DOHH2 (cell line): ENCODE measurements at regions not wholly inside any gene's neighbourhood (a gene's known extent, or its start where the extent isn't known, plus 50 kb on each side); places are given as distances from the start of the nearest gene placed in this dataset.

Experiments
- H3F3A ChIP-seq: fragments of 200-600 bp; sonication (generic), shearing (Covaris generic); 2 replicates; pipeline ENCODE4 v1.6.0; 2016; ENCODE audit warnings: antibody characterized with exemption, mild to moderate bottlenecking; ENCODE audit not compliant: control insufficient read depth, insufficient read depth
- H3K27ac ChIP-seq: fragments of 200-600 bp; sonication (generic); 2 replicates; pipeline ENCODE4 v1.5.1; 2014; ENCODE audit warnings: low read depth, mild to moderate bottlenecking, low read length, moderate library complexity
- H3K27me3 ChIP-seq: fragments of 200-600 bp; sonication (generic); 2 replicates; pipeline ENCODE4 v1.6.1; 2014; ENCODE audit warnings: mild to moderate bottlenecking, low read length, mixed read lengths; ENCODE audit not compliant: control insufficient read depth
- H3K36me3 ChIP-seq: fragments of 200-600 bp; sonication (generic); 2 replicates; pipeline ENCODE4 v1.6.1; 2014; ENCODE audit warnings: mild to moderate bottlenecking, low read length, moderate library complexity, mixed read lengths; ENCODE audit not compliant: control insufficient read depth
- H3K4me1 ChIP-seq: fragments of 200-600 bp; sonication (generic); 2 replicates; pipeline ENCODE4 v1.6.1; 2014; ENCODE audit warnings: mild to moderate bottlenecking, low read length, mixed read lengths; ENCODE audit not compliant: control insufficient read depth
- H3K4me2 ChIP-seq: fragments of 200-600 bp; sonication (generic); 2 replicates; pipeline ENCODE4 v1.6.0; 2014; ENCODE audit warnings: mild to moderate bottlenecking, low read length, moderate library complexity
- H3K4me3 ChIP-seq: fragments of 200-600 bp; sonication (generic); 2 replicates; pipeline ENCODE4 v1.5.1; 2014; ENCODE audit warnings: mild to moderate bottlenecking, low read length, mixed read lengths
- H3K79me2 ChIP-seq: fragments of 200-600 bp; sonication (generic); 2 replicates; pipeline ENCODE4 v1.6.1; 2014; ENCODE audit warnings: mild to moderate bottlenecking, low read length, mixed read lengths; ENCODE audit not compliant: control insufficient read depth
- H3K9me2 ChIP-seq: fragments of 200-600 bp; sonication (generic); replicated peaks from 2 replicates; pipeline ENCODE4 v1.6.1; 2014; ENCODE audit warnings: mild to moderate bottlenecking, low read length, mixed read lengths; ENCODE audit not compliant: control insufficient read depth
- H3K9me3 ChIP-seq: fragments of 200-600 bp; sonication (generic); 2 replicates; pipeline ENCODE4 v1.6.1; 2014; ENCODE audit warnings: antibody characterized with exemption, low read length, mixed read lengths; ENCODE audit not compliant: control insufficient read depth, insufficient read depth
- H4K20me1 ChIP-seq: fragments of 200-600 bp; sonication (generic); 2 replicates; pipeline ENCODE4 v1.6.0; 2014; ENCODE audit warnings: low read depth, mild to moderate bottlenecking, antibody characterized with exemption, low read length, moderate library complexity; ENCODE audit not compliant: control insufficient read depth, insufficient read depth
- CTCF ChIP-seq: fragments of 200-600 bp; sonication (generic); IDR thresholded peaks from one replicate; pipeline ENCODE4 v1.5.1; 2014; ENCODE audit warnings: antibody characterized with exemption, mild to moderate bottlenecking, low read depth, low read length; ENCODE audit not compliant: poor library complexity, severe bottlenecking
- EZH2phosphoT487 ChIP-seq: fragments of 200-600 bp; sonication (generic); IDR thresholded peaks from 2 replicates; pipeline ENCODE4 v1.6.1; 2017; ENCODE audit warnings: borderline replicate concordance, mild to moderate bottlenecking, antibody characterized with exemption, low read length, moderate library complexity, mixed read lengths

DNA sequence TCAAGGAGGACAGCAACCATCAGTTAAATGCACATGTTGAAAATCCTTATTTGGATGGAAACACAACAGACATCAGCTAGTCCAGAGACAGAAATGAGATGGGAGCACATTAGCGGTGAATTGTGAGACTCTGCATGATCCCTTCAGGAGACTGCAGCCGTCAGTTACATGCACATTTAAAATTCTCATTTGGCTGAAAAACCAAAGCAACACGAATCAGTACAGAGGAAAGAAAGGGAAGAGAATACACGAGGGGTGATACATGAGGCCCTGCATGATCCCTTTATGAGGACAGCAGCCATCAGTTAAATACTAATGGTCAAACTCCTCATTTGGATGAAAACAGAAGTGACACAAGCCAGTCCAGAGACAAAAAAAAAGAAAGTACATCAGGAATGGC, 123.4 kb downstream of the PTPRS start:
- H3K79me2 ChIP-seq: no peaks in the 10 kb centered on the region
- no peak for TF ChIP-seq EZH2phosphoT487
- no peak for TF ChIP-seq CTCF
- no peak overlapping the region for H3K27ac ChIP-seq
- peaks cover 5% of the 10 kb centered on the region; the same call in 1 of the 2 replicates for H3K36me3 ChIP-seq
- no peaks in the 10 kb centered on the region for H3K9me2 ChIP-seq
- no peaks in the 10 kb centered on the region for H3F3A ChIP-seq
- H3K27me3 ChIP-seq: no peaks in the 10 kb centered on the region
- H3K4me1 ChIP-seq: peaks cover 5% of the 10 kb centered on the region; the same call in 1 of the 2 replicates
- H3K4me2 ChIP-seq: no peak overlapping the region
- H4K20me1 ChIP-seq: no peaks in the 10 kb centered on the region
- H3K4me3 ChIP-seq: no peak overlapping the region
- no peaks in the 10 kb centered on the region for H3K9me3 ChIP-seq

DNA sequence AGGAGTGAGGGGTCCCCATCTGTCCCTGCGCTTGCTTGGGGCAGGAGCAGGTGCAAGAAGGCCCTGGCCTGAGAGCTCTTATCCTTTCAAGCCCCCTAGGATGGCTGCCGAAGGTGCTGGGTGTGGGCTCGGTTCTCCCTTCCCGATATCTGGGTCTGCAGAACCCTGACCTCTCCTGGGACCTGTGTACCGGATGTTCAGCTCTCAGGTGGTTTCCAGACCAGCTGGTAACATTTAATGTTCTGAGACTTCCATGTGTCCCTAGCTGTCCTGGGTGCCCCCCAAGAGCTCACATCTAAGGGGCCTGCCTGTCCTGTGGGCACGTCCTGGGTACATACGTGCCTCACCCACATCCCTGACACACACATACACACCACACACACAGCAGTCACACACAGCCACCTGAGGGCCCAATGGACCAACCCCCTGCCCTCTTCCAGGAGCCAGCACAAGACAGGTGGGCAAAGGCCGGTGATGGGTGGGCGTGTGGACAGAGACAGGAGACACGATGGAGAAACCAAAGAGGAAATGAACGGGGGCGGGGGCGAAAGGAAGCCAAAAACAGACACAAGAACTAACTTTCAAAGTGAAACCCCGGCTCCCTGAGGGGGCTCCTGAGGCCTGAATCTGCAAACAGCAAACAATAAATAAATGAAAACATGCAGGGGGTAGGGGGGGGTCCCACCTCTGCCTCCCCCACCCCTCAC, 124.3 kb downstream of the PTPRS start:
- H3K9me2 ChIP-seq: no peaks in the 10 kb centered on the region
- H3K4me2 ChIP-seq: no peak overlapping the region
- peaks cover 5% of the 10 kb centered on the region; the same call in 1 of the 2 replicates for H3K4me1 ChIP-seq
- H3K36me3 ChIP-seq: peaks cover 14% of the 10 kb centered on the region
- H3K79me2 ChIP-seq: no peaks in the 10 kb centered on the region
- TF ChIP-seq EZH2phosphoT487 (no peak), CTCF (no peak)
- H3K9me3 ChIP-seq: no peaks in the 10 kb centered on the region
- no peaks in the 10 kb centered on the region for H3F3A ChIP-seq
- H3K27ac ChIP-seq: no peak overlapping the region
- no peak overlapping the region for H3K4me3 ChIP-seq
- H4K20me1 ChIP-seq: no peaks in the 10 kb centered on the region
- no peaks in the 10 kb centered on the region for H3K27me3 ChIP-seq

DNA sequence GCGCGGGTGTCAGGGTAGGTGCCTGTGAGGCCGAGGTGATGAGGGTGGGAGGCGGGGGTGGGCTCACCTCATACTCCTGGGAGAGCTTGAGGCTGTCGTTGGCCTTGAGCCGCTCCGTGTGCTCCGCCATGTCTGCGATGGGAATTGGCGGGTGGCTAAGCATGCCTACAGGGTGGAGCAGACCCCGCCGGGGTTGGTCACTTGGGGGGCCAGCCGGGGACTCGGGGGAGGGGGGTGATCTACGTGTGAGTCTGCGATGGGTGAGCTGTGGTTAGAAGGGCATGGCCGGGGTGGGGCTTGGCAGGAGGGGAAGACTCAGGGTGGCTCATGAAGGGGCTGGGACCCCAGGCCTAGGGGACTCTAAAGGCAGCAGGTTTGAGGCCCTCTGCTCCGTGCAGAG, 125.2 kb downstream of the PTPRS start:
- Histone ChIP-seq H3K27me3 (no peaks in the 10 kb centered on the region), H3K4me3 (no peak overlapping the region), H3K79me2 (no peaks in the 10 kb centered on the region), H3K9me3 (no peaks in the 10 kb centered on the region), H3K4me1 (peaks cover 5% of the 10 kb centered on the region; the same call in 1 of the 2 replicates), H3K36me3 (peaks cover 18% of the 10 kb centered on the region), H3K4me2 (no peak overlapping the region), H3K9me2 (no peaks in the 10 kb centered on the region), H4K20me1 (no peaks in the 10 kb centered on the region), H3F3A (no peaks in the 10 kb centered on the region), H3K27ac (no peak overlapping the region)
- TF ChIP-seq CTCF (no peak), EZH2phosphoT487 (no peak)
